ENCODE measurements at regions not wholly inside any gene's neighbourhood (a gene's known extent, or its start where the extent isn't known, plus 50 kb on each side); places are given as distances from the start of the nearest gene placed in this dataset.

- TF ChIP-seq CTCF (IDR thresholded peaks at IDR 0.05) = no peak
- TF ChIP-seq POLR2A (IDR thresholded peaks at IDR 0.05) = no peak
Measured at GRCh38 chr9:75452512-75452911, 364.2 kb downstream of the OSTF1 start.

All from testis (tissue), 2 donors.